ENCODE measurements at regions not wholly inside any gene's neighbourhood (a gene's known extent, or its start where the extent isn't known, plus 50 kb on each side); places are given as distances from the start of the nearest gene placed in this dataset.

DNA sequence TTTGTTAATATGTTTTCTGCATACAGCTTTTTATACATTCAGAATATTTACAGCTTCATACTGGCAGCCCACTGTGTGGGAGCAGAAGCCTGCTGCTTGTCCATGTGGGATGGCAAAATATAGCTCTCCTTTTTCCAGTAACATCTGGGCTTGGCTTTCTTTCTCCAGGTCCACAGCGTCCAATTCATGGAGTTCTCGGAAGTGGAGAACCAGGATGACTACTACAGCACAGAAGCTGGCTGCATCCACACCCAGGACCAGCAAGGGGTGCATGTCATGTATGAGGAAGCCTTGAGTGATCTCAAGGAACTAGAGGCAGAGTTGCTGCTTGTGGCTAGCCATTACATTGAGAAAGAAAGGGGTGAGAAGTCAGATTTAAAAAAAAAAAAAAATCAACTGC is 143.1 kb downstream of the CD164 start:
- DNase-seq (no peak), ATAC-seq (no peak)
- Mint-ChIP-seq H3K27me3 (no peaks in the 10 kb centered on the region), H3K27ac (no peak overlapping the region), H3K9me3 (no peaks in the 10 kb centered on the region), H3K4me3 (no peak overlapping the region), H3K36me3 (ENCODE audit: low read depth) (no peaks in the 10 kb centered on the region), H3K4me1 (ENCODE audit: low read depth) (peaks cover 13% of the 10 kb centered on the region)
- intact Hi-C loops (cut with micrococcal nuclease) = no loop called here
- ChIA-PET CTCF (interaction anchor here (0.7 kb wide), 1 partner anchor 51 kb away, joined by 3 read pairs; no protein-coding TSS in a partner anchor), POLR2A (interaction anchor here (0.6 kb wide), 1 partner anchor 450 kb away, joined by 3 read pairs; no protein-coding TSS in a partner anchor)
- TF ChIP-seq, protein P1, sequence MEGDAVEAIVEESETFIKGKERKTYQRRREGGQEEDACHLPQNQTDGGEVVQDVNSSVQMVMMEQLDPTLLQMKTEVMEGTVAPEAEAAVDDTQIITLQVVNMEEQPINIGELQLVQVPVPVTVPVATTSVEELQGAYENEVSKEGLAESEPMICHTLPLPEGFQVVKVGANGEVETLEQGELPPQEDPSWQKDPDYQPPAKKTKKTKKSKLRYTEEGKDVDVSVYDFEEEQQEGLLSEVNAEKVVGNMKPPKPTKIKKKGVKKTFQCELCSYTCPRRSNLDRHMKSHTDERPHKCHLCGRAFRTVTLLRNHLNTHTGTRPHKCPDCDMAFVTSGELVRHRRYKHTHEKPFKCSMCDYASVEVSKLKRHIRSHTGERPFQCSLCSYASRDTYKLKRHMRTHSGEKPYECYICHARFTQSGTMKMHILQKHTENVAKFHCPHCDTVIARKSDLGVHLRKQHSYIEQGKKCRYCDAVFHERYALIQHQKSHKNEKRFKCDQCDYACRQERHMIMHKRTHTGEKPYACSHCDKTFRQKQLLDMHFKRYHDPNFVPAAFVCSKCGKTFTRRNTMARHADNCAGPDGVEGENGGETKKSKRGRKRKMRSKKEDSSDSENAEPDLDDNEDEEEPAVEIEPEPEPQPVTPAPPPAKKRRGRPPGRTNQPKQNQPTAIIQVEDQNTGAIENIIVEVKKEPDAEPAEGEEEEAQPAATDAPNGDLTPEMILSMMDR (IDR thresholded peaks at IDR 0.05) = no peak

DNA sequence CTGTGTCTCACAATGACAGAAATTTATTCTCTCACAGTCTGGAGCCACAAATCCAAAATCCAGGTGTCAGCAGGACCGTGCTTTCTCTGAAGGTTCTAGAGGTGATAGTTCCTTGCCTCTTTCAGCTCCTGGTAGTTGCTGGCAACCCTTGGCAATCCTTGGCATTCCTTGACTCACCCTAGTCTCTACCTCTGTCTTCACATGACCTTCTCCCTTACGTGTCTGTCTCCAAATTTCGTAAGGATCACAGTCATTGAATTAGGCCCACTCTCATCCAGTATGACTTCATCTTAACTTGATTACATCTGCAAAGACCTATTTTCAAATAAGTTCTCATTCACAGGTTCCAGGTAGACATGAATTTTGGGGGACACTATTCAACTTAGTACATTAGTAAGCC is 143.1 kb downstream of the CEP57L1 start:
- DNase-seq = no peak
- Mint-ChIP-seq H3K4me3 (no peak overlapping the region), H3K4me1 (ENCODE audit: low read depth) (peaks cover 13% of the 10 kb centered on the region), H3K36me3 (ENCODE audit: low read depth) (no peaks in the 10 kb centered on the region), H3K9me3 (no peaks in the 10 kb centered on the region), H3K27me3 (no peaks in the 10 kb centered on the region), H3K27ac (no peak overlapping the region)
- no peak for ATAC-seq
- CTCF ChIA-PET = interaction anchor here (0.7 kb wide), 1 partner anchor 50 kb away, joined by 3 read pairs; no protein-coding TSS in a partner anchor
- POLR2A ChIA-PET = interaction anchor here (0.6 kb wide), 1 partner anchor 450 kb away, joined by 3 read pairs; no protein-coding TSS in a partner anchor
- TF ChIP-seq, protein P1 (IDR thresholded peaks at IDR 0.05) = no peak
- intact Hi-C loops (cut with micrococcal nuclease) = no loop called here

DNA sequence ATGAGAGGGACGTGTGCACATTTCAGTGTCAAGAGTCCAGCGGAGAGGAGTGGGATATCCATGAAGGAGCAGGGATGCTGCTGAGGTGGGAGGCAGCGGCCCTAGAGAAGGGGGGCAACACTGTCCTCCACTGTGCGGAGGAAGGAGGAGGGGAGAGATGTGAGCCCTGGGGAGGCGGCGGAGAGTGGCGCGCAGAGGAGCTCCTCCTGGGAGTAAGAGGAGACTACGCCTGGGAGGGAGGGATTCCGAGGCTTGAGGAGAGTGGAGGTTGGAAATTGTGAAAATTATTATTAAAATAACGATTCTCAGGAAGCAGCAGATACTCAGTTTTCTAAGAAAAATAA is 142.7 kb downstream of the CEP57L1 start:
- Mint-ChIP-seq H3K9me3 (no peaks in the 10 kb centered on the region), H3K4me3 (no peak overlapping the region), H3K36me3 (ENCODE audit: low read depth) (no peaks in the 10 kb centered on the region), H3K27ac (no peak overlapping the region), H3K4me1 (ENCODE audit: low read depth) (peaks cover 13% of the 10 kb centered on the region), H3K27me3 (no peaks in the 10 kb centered on the region)
- TF ChIP-seq, protein P1 (IDR thresholded peaks at IDR 0.05) = no peak
- ATAC-seq (no peak), DNase-seq (no peak)
- POLR2A ChIA-PET = no interaction called here
- intact Hi-C loops (cut with micrococcal nuclease) = no loop called here
- CTCF ChIA-PET = no interaction called here

DNA sequence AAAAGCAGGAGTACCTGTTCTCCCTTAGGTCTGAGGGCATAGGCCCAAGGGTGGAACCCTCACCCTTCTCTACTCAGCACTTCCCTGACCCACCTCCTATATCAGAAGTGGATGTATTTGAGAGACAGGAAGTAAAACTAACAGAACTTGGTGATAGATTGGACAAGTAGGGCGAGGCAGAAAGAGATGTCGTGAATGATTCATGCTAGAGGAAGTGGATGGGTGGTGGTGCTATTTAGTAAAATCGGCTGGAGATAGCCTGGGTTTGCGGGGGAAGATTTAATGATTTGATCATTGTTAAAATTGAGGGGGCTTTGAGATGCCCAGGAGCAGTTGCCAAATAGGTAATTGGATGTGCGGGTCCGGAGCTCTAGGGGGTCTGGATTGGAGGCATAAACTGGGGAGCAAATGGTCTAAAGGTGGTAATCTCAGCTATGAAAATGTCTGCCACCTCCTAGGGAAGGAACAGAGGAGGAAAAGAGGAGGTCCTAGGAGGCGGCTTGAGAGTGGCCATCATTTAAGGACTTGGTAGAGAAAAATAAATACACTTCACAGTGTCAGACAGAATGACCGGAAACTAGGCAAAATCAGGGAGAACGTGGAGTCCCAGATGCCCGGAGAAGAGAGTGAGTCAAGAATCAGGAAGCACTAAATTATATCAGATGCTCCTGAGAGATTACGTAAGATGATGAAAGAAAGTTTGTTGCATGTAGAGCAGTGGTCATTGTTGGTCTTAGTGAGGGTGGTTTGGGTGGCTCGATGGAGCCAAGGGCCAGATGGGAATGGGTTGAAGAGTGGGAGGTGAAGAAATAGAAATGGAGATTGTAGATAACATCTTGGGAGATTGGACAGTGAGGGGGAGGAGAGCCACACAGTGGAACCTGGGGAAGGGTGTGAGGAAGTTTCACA is 142.0 kb downstream of the CEP57L1 start:
- Mint-ChIP-seq H3K27me3 (no peaks in the 10 kb centered on the region), H3K9me3 (no peaks in the 10 kb centered on the region), H3K4me3 (no peak overlapping the region), H3K27ac (peak overlapping the region; percentile 47), H3K4me1 (ENCODE audit: low read depth) (peaks cover 13% of the 10 kb centered on the region), H3K36me3 (ENCODE audit: low read depth) (no peaks in the 10 kb centered on the region)
- POLR2A ChIA-PET = interaction anchor here (1.4 to 1.6 kb wide), 2 partner anchors 12 to 145 kb away, joined by 3 to 5 read pairs; partner anchors contain the start of gene CD164
- ATAC-seq (peak; percentile 83), DNase-seq (peak; percentile 18)
- TF ChIP-seq, protein P1 (IDR thresholded peaks at IDR 0.05) = no peak
- intact Hi-C loops (cut with micrococcal nuclease) = no loop called here
- CTCF ChIA-PET = interaction anchor here (1.9 to 2.0 kb wide), 2 partner anchors 12 to 50 kb away, joined by 7 to 8 read pairs; no protein-coding TSS in a partner anchor

All from activated CD8-positive, alpha-beta T cell treated with anti-CD3 and anti-CD28 coated beads for 36 hours (primary cell).